ENCODE measurements at regions not wholly inside any gene's neighbourhood (a gene's known extent, or its start where the extent isn't known, plus 50 kb on each side); places are given as distances from the start of the nearest gene placed in this dataset.
"Not testable (repeated sequence)": the region's sequence is repeated elsewhere in the genome, so short reads cannot be mapped to it uniquely, and the experiment has no call there.

- DNase-seq, result no peak
Observed at GRCh38 chr1:173257805-173258204, 50.7 kb upstream of the TNFSF4 start.

DNA sequence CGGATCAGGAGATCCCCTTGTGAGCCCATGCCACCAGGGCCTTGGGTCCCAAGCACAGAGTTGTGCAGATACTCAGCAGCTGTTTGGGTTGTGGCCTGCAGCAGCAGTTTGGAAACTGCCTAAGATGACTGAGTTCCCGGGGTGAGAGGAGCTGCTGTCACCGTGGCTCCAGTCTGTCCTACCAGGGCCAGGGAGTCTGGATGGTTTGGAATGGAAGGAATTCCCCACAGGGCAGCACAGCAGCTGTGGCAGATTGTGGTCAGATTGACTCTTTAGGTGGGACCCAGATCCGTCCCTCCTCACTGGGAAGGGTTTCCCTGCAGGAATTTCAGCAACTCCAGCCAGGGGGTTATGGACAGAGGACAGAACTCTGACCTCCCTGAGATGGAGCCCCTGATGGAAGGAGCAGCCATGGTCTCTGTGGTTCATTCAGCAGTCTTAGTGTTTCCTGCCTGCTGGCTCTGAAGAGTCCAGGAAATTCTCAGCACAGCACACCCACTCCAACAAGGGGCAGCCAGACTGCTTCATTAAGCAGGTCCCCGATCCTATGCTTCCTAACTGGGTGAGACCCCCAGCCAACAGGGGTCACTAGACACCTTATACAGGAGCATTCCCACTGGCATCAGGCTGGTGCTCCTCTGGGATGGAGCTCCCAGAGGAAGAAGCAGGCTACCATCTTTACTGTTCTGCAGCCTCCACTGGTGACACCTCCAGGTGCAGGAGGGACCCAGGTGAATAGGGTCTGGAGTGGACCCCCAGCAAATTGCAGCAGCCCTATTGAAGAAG, 51.5 kb upstream of the TNFSF4 start:
- DNase-seq, result no peak

DNA sequence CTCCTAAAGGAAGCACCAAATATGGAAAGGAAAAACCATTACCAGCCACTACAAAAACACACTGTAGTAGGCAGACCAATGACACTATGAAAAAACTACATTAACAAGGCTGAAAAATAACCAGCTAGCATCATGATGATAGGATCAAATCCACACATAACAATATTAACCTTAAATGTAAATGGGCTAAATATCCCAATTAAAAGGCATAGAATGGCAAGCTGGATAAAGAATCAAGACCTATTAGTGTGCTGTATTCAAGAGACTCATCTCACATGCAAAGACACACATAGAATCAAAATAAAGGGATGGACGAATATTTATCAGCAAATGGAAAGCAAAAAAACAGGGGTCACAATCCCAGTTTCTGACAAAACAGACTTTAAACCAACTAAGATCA, 53.2 kb upstream of the TNFSF4 start:
- not testable (repeated sequence) for DNase-seq

DNA sequence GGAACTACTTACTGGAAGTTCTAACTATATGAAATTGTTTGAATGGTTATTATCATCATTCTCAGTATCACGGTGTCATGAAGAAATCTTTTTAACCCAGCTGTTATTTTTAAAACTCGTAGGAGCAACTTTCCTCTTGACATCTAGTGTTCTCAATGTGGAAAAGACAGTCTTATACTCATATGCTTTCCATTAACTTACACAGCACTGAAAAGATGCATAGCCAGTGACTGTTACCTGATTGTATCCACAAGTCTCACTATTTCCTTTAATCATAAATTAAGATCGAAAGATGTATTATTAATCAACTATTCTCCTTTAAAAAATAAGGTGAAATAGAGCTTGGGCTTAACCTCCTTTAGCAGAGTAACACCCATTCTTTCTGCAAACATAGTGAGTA, 59.7 kb upstream of the TNFSF4 start:
- DNase-seq, result no peak

DNA sequence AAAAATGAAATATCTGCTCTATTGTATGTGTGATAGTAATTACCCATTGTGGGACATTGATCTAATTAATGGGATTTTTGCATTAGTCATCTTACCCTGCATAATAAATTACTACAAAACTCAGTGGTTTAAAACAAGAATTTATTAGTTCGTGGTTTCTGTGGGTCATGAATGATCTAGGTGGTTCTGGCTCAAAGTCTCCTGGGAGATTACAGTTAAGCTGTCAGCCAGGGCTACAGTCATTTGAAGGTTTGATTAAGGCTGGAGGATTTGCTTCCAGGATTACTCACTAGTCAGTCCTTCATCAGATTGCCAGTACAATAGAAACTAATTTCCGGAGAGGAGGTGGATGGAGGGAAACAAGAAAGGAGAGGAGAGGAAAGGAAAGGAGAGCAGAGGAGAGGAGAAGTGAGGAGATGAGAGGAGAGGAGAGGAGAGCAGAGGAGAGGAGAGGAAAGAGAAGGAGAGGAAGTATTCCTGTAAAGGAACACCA, 60.4 kb upstream of the TNFSF4 start:
- DNase-seq, result no peak

DNA sequence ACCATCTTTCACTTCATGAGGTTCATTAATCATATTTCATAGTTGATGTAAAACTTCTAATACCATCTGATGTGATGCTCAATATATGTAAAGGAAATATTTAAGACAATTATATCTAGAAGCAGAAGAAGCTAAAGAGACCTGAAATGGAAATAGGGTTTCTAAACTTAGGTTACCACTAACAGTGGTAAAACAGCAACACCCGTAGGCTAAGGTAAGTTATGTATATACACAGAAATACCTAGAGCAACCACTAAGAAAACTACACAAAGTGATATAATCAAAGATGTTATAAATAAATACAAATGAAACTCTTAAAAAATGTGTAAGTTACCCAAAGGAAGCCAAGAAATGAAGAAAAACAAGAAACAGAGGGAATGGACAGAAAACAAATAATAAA, 61.1 kb upstream of the TNFSF4 start:
- DNase-seq, result no peak

DNA sequence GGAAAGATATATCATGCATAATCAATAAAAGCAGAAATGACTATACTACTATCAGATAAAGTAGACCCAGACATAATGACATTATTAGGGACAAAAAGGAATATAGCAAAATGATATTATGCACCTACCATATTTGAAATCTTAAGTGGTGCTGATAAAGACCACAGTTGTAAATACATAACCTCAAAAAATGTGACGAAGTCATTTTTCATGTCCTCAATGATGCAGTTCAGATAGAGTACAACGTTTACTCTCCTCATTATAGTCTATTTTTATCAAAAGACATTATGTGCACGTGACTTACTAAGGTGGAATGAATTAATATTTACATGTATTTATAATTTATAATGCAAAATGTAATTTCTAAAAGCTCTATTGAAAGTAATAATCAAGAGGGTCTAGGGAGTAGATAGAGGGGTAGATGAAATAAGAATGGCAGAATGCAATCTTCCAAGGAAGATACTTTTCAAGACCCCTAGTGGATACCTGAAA, 61.7 kb upstream of the TNFSF4 start:
- no peak for DNase-seq

- DNase-seq, result no peak
Observed at GRCh38 chr1:173269490-173270230, 62.5 kb upstream of the TNFSF4 start.

GRCh38 chr1:173270243-173270642, 63.1 kb upstream of the TNFSF4 start:
- DNase-seq, result no peak

DNA sequence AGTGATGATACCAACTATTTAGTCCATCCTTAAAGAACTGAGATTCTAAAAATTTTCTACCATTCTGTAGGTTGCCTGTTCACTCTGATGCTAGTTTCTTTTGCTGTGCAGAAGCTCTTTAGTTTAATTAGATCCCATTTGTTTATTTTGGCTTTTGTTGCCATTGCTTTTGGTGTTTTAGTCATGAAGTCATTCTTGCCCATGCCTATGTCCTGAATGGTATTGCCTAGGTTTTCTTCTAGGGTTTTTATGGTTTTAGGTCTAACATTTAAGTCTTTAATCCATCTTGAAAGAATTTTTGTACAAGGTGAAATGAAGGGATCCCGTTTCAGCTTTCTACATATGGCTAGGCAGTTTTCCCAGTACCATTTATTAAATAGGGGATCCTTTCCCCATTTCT, 63.9 kb upstream of the TNFSF4 start:
- DNase-seq, result not testable (repeated sequence)

GRCh38 chr1:173275496-173275895, 68.4 kb upstream of the TNFSF4 start:
- no peak for DNase-seq

DNA sequence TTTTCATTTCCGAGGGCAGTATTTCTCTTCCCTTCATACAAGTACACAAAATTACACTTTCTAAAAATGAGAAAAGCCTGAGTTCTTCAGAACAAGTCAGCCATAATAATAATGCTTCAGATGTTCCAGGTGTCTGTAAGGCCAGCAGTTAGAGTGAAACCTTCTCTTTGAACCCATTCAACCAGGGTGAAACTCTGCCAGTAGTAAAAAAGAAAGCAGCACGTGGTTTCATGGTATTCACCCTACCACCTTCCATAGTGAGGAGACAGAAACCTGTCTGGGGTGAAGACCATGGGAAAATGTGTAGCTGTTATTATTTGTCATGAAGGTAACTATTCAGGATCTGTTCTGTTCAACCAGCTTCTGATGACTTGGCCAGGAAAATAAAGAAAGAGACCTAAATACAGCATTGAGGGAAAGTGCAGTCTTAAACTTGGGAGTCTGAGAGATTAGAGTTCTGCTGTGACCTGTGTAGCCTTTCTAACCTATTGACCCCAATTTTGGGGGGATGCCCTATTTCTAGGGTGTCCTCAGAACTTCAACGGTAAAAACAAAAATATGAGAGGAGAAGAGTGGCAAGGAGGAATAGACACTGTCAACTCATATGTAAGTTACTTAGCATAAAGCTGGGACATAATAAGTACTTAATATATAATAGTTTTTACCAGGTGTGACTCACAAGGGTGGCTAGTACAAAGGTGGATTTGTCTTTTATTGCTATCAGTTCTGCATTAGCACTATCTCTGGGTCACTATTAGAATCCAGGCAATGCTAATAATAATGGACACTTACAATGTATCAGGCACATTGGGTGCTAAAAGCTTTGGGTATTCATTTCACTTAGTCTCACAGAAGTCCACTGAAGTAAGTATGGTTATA, 70.0 kb upstream of the TNFSF4 start:
- no peak for DNase-seq

GRCh38 chr1:173280899-173281660, 73.9 kb upstream of the TNFSF4 start:
- DNase-seq, result no peak

GRCh38 chr1:173285048-173285447, 77.9 kb upstream of the TNFSF4 start:
- DNase-seq, result no peak

DNA sequence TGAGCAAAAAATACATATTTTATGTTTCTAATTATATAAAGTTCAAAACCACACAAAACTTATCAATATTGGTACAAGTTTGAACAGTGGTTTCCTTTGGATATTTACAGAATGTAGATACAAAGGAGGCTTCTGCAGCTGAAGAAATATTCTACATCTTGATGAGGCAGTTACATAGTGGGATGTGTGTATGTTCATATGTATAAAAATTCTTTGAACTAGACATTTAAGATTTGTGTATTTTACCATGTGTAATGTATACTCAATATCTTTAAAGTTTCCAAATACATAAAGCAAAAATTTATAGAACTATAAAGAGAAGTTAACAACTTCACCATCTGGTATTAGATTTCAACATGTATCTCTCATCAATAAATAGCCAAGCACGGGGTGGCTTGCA, 80.7 kb upstream of the TNFSF4 start:
- DNase-seq, result no peak

GRCh38 chr1:173293756-173294155, 86.6 kb upstream of the TNFSF4 start:
- DNase-seq, result no peak

GRCh38 chr1:173294843-173295242, 87.7 kb upstream of the TNFSF4 start:
- no peak for DNase-seq

GRCh38 chr1:173295391-173295790, 88.3 kb upstream of the TNFSF4 start:
- no peak for DNase-seq

GRCh38 chr1:173295995-173296394, 88.9 kb upstream of the TNFSF4 start:
- no peak for DNase-seq

DNA sequence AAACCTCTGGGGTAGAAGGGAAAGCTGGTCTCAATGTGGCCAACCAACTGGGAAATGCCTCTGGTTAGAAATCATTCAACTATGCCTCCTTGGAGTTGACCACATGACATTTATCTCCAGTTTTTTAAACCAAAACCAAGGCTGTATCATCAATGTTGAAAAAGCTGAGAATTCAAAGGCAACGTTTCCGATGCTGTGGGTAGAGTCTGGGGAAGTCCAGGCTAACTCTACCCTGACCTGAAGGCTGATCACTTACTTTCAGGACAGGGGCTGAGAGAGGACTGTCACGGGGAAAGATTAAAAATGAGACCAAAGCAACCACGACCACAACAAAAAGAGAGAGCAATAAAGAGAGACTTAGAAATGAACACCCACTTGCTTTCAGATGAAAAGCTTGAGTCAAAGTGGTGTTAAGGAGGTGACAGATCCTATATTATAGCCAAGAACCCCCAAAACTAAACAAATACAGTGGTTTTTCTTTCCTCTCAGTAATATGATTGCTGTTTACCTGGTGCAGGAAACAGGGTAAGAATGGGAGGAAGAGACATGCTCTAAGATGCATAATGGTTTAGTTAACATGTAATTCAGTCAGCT, 90.8 kb upstream of the TNFSF4 start:
- DNase-seq, result no peak

All from effector CD4-positive, alpha-beta T cell (primary cell).